IPS-11a (cell line): ENCODE measurements at regions not wholly inside any gene's neighbourhood (a gene's known extent, or its start where the extent isn't known, plus 50 kb on each side); places are given as distances from the start of the nearest gene placed in this dataset.
"Not testable (repeated sequence)": the region's sequence is repeated elsewhere in the genome, so short reads cannot be mapped to it uniquely, and the experiment has no call there.

ENCODE experiments used
- H3K4me3 ChIP-seq: one replicate; pipeline ENCODE4 v1.5.1; 2013; ENCODE audit warnings: low read depth, low read length, control low read depth

GRCh38 chr9:82880336-82881050 lies 182.4 kb downstream of the RASEF start:
- no peak overlapping the region for H3K4me3 ChIP-seq

GRCh38 chr9:82882138-82882537 lies 180.8 kb downstream of the RASEF start:
- H3K4me3 ChIP-seq: no peak overlapping the region

GRCh38 chr9:82882748-82883147 lies 180.2 kb downstream of the RASEF start:
- H3K4me3 ChIP-seq: peak overlapping the region; percentile 14

- H3K4me3 ChIP-seq: peak overlapping the region; percentile 31
Observed at GRCh38 chr9:82883436-82883835, 179.5 kb downstream of the RASEF start.

GRCh38 chr9:82883974-82884373 lies 179.0 kb downstream of the RASEF start:
- H3K4me3 ChIP-seq: peak overlapping the region; percentile 27

- no peak overlapping the region for H3K4me3 ChIP-seq
Observed at GRCh38 chr9:82890401-82890800, 172.5 kb downstream of the RASEF start.

GRCh38 chr9:82890865-82891264 lies 172.1 kb downstream of the RASEF start:
- H3K4me3 ChIP-seq: no peak overlapping the region

- H3K4me3 ChIP-seq: no peak overlapping the region
Observed at GRCh38 chr9:82891321-82891720, 171.6 kb downstream of the RASEF start.

- no peak overlapping the region for H3K4me3 ChIP-seq
Observed at GRCh38 chr9:82893549-82893948, 169.4 kb downstream of the RASEF start.

- no peak overlapping the region for H3K4me3 ChIP-seq
Observed at GRCh38 chr9:82894548-82894947, 168.4 kb downstream of the RASEF start.

GRCh38 chr9:82894961-82895821 lies 167.8 kb downstream of the RASEF start:
- no peak overlapping the region for H3K4me3 ChIP-seq

GRCh38 chr9:82895822-82896110 lies 167.2 kb downstream of the RASEF start:
- H3K4me3 ChIP-seq: no peak overlapping the region

- H3K4me3 ChIP-seq: no peak overlapping the region
Observed at GRCh38 chr9:82903503-82903902, 159.4 kb downstream of the RASEF start.

GRCh38 chr9:82911996-82912395 lies 150.9 kb downstream of the RASEF start:
- H3K4me3 ChIP-seq: no peak overlapping the region

- no peak overlapping the region for H3K4me3 ChIP-seq
Observed at GRCh38 chr9:82912645-82913044, 150.3 kb downstream of the RASEF start.

GRCh38 chr9:82916238-82916637 lies 146.7 kb downstream of the RASEF start:
- H3K4me3 ChIP-seq: not testable (repeated sequence)

- no peak overlapping the region for H3K4me3 ChIP-seq
Observed at GRCh38 chr9:82920154-82920553, 142.8 kb downstream of the RASEF start.

- no peak overlapping the region for H3K4me3 ChIP-seq
Observed at GRCh38 chr9:82922686-82923085, 140.3 kb downstream of the RASEF start.

GRCh38 chr9:82923092-82923911 lies 139.6 kb downstream of the RASEF start:
- H3K4me3 ChIP-seq: no peak overlapping the region

GRCh38 chr9:82923912-82924605 lies 138.9 kb downstream of the RASEF start:
- no peak overlapping the region for H3K4me3 ChIP-seq
